ENCODE measurements at regions not wholly inside any gene's neighbourhood (a gene's known extent, or its start where the extent isn't known, plus 50 kb on each side); places are given as distances from the start of the nearest gene placed in this dataset.

DNA sequence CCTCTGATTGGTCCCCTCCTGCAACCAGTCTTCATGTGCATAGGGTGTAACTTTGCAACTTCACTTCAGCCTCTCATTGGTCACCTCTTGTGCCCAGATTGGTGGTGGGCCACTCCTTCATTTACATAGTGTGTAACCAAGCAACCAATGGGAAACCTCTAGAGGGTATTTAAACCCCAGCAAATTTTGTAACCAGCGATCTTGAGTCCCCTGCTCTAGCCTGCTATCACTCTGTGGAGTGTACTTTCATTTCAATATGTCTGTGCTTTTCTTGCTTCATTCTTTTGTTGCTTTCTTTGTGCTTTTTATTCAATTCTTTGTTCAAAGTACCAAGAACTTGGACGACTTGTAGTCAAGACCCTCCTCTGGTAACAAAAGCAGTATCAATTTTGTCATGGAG, 1336.9 kb upstream of the SPRY2 start:
- TF ChIP-seq CTCF (conservative IDR thresholded peaks at IDR 0.05; ENCODE audit: low read depth, low read length) (no peak), EZH2 (IDR thresholded peaks at IDR 0.05; ENCODE audit: low read length, unreplicated experiment) (no peak), EZH2phosphoT487 (IDR thresholded peaks at IDR 0.05; ENCODE audit: borderline replicate concordance, low read length) (no peak)
